SU-DHL-6 (cell line): ENCODE measurements at regions not wholly inside any gene's neighbourhood (a gene's known extent, or its start where the extent isn't known, plus 50 kb on each side); places are given as distances from the start of the nearest gene placed in this dataset.

ENCODE experiments used
- H2AFZ ChIP-seq: fragments of 200-600 bp; sonication (generic); 2 replicates; pipeline ENCODE4 v1.6.1; 2014; ENCODE audit warnings: low read depth, mild to moderate bottlenecking, moderate library complexity, mixed read lengths, antibody characterized with exemption, low read length; ENCODE audit not compliant: severe bottlenecking
- H3F3A ChIP-seq: fragments of 200-600 bp; shearing (Covaris generic); 2 replicates; pipeline ENCODE4 v1.6.0; 2016; ENCODE audit warnings: antibody characterized with exemption, mild to moderate bottlenecking; ENCODE audit not compliant: insufficient read depth
- H3K27ac ChIP-seq: fragments of 200-600 bp; sonication (generic); 2 replicates; pipeline ENCODE4 v1.5.1; 2016; ENCODE audit warnings: low read depth, mild to moderate bottlenecking, low read length, moderate library complexity, mixed read lengths
- H3K27me3 ChIP-seq: fragments of 200-600 bp; sonication (generic), shearing (Covaris generic); 2 replicates; pipeline ENCODE4 v1.6.0; 2014; ENCODE audit warnings: mild to moderate bottlenecking, low read length
- H3K36me3 ChIP-seq: fragments of 200-600 bp; sonication (generic); 2 replicates; pipeline ENCODE4 v1.6.1; 2014; ENCODE audit warnings: mild to moderate bottlenecking, low read length, mixed read lengths
- H3K4me2 ChIP-seq: fragments of 300-600, 200-600 bp; shearing (Covaris generic), sonication (generic); 2 replicates; pipeline ENCODE4 v1.6.0; 2014; ENCODE audit warnings: low read length, low read depth, mild to moderate bottlenecking; ENCODE audit not compliant: poor library complexity, severe bottlenecking
- H3K4me3 ChIP-seq: fragments of 200-600 bp; sonication (generic); 2 replicates; pipeline ENCODE4 v1.5.1; 2014; ENCODE audit warnings: antibody characterized with exemption, low read length, mild to moderate bottlenecking, mixed read lengths; ENCODE audit not compliant: insufficient read depth, poor library complexity, severe bottlenecking
- H3K79me2 ChIP-seq: fragments of 200-600 bp; sonication (generic); 2 replicates; pipeline ENCODE4 v1.6.1; 2014; ENCODE audit warnings: mild to moderate bottlenecking, low read length, moderate library complexity; ENCODE audit not compliant: insufficient read depth
- H3K9ac ChIP-seq: fragments of 200-600 bp; sonication (generic); 2 replicates; pipeline ENCODE4 v1.7.0; 2014; ENCODE audit warnings: mild to moderate bottlenecking, low read length
- H3K9me2 ChIP-seq: fragments of 200-600 bp; sonication (generic); replicated peaks from 2 replicates; pipeline ENCODE4 v1.6.1; 2014; ENCODE audit warnings: low read length; ENCODE audit not compliant: insufficient read depth
- H3K9me3 ChIP-seq: fragments of 200-600 bp; sonication (generic); 2 replicates; pipeline ENCODE4 v1.6.1; 2014; ENCODE audit warnings: low read length, mixed read lengths; ENCODE audit not compliant: insufficient read depth
- H4K20me1 ChIP-seq: fragments of 200-600 bp; sonication (generic); 2 replicates; pipeline ENCODE4 v1.6.1; 2014; ENCODE audit warnings: low read depth, mild to moderate bottlenecking, antibody characterized with exemption, low read length, moderate library complexity, mixed read lengths
- EZH2phosphoT487 ChIP-seq: fragments of 200-600 bp; sonication (generic), shearing (Covaris generic); conservative IDR thresholded peaks from 2 replicates; pipeline ENCODE4 v1.6.1; 2018; ENCODE audit warnings: mild to moderate bottlenecking, antibody characterized with exemption, low read length, moderate library complexity, mixed read lengths
- TF ChIP-seq, protein P1 (sequence below): fragments of 200-600 bp; sonication (generic); IDR thresholded peaks from one replicate; pipeline ENCODE4 v1.5.1; 2017; ENCODE audit warnings: antibody characterized with exemption, mild to moderate bottlenecking, low read length, moderate library complexity; ENCODE audit not compliant: insufficient read depth, poor library complexity, severe bottlenecking

DNA sequence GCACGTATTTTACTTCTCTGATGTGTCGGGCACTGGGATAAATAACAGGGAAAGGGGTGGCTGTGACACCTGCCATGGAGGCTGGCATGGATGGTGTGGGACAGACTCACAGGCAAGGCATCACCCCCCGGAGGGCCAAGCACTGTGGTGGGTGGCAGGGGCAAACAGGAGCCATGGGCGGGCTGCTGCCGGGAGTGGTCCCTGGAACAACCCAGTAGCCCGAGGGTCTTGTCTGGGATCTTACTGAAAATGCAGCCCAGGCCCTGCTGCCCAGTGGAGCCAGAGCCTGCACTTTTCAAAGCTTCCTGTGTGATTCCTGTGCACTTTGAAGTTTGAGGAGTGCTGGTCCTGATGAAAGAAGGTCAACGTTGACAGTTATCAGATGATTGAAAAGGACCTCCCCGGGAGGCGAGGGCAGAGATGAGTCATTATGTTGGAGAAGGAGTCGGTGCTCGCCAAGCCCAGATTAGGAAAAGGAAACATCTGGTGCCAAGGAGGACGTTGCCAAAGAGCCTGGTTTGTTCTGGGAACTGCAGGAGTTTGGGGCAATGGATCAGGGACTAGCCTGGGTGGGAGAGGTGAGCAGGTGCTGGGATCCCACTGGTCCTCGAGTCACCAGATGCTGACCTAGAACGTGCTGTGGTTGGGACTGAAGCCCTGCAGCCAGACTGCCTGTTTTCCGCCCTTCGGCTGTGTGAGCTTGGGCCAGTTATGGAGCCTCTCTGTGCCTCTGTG, 130.0 kb upstream of the GGTLC1 start:
- no peak for TF ChIP-seq EZH2phosphoT487
- no peak overlapping the region for H3K4me3 ChIP-seq
- H4K20me1 ChIP-seq, result no peaks in the 10 kb centered on the region
- H3K9me2 ChIP-seq, result no peaks in the 10 kb centered on the region
- H3K9ac ChIP-seq, result no peak overlapping the region
- no peaks in the 10 kb centered on the region for H3K9me3 ChIP-seq
- no peak overlapping the region for H2AFZ ChIP-seq
- H3F3A ChIP-seq, result no peaks in the 10 kb centered on the region
- no peak overlapping the region for H3K27ac ChIP-seq
- no peaks in the 10 kb centered on the region for H3K27me3 ChIP-seq
- H3K36me3 ChIP-seq, result no peaks in the 10 kb centered on the region
- no peaks in the 10 kb centered on the region for H3K79me2 ChIP-seq
- H3K4me2 ChIP-seq, result no peak overlapping the region

DNA sequence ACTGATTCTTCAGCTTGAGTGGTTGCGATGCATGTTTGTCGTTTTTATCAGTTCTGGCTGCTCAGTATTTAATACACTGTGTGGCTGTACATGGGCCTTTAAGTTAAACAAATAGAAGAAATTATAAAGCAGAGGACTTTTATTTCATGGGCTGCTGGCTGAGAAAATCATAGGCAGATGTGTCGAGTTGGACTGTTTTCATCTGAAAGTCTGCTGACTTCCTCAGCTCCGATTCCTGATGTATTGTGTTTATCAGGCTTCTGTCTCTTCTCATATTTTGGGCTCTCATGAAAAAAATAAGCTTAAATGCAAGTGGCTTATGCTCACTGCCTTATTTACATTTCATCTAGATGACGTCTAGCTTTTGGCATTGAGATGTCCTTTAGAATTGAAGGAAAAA, 129.5 kb upstream of the GGTLC1 start:
- Histone ChIP-seq H3F3A (no peaks in the 10 kb centered on the region), H3K27ac (no peak overlapping the region), H3K9me3 (no peaks in the 10 kb centered on the region), H4K20me1 (no peaks in the 10 kb centered on the region), H3K79me2 (no peaks in the 10 kb centered on the region), H3K9me2 (no peaks in the 10 kb centered on the region), H3K4me3 (no peak overlapping the region), H3K9ac (no peak overlapping the region), H3K27me3 (no peaks in the 10 kb centered on the region), H3K4me2 (no peak overlapping the region), H3K36me3 (no peaks in the 10 kb centered on the region), H2AFZ (no peak overlapping the region)
- TF ChIP-seq, protein P1, sequence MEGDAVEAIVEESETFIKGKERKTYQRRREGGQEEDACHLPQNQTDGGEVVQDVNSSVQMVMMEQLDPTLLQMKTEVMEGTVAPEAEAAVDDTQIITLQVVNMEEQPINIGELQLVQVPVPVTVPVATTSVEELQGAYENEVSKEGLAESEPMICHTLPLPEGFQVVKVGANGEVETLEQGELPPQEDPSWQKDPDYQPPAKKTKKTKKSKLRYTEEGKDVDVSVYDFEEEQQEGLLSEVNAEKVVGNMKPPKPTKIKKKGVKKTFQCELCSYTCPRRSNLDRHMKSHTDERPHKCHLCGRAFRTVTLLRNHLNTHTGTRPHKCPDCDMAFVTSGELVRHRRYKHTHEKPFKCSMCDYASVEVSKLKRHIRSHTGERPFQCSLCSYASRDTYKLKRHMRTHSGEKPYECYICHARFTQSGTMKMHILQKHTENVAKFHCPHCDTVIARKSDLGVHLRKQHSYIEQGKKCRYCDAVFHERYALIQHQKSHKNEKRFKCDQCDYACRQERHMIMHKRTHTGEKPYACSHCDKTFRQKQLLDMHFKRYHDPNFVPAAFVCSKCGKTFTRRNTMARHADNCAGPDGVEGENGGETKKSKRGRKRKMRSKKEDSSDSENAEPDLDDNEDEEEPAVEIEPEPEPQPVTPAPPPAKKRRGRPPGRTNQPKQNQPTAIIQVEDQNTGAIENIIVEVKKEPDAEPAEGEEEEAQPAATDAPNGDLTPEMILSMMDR, result no peak
- TF ChIP-seq EZH2phosphoT487, result no peak

DNA sequence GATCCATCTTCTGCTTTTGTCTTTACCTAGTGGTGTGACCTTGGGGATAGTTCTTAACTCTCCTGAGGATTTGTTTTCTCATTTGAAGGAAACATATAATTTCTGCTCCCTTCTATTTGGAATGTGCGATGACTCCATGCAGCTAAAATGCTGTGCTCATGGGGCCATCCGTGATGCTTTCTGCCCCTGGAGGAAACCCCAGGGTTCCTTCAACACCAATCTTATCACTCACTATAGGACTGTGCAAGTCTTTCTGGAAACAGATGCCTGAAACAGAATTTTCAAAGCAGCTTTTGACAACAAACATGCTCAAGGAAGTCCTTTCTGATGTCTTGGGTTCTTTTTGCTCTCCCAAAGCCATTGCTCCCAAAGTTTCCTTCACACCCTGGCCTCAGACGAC, 128.8 kb upstream of the GGTLC1 start:
- H3K27ac ChIP-seq, result no peak overlapping the region
- no peaks in the 10 kb centered on the region for H3K9me3 ChIP-seq
- H3K36me3 ChIP-seq, result no peaks in the 10 kb centered on the region
- no peaks in the 10 kb centered on the region for H3K79me2 ChIP-seq
- H3K4me2 ChIP-seq, result no peak overlapping the region
- H3K9ac ChIP-seq, result no peak overlapping the region
- H3K27me3 ChIP-seq, result no peaks in the 10 kb centered on the region
- no peaks in the 10 kb centered on the region for H3F3A ChIP-seq
- H3K4me3 ChIP-seq, result no peak overlapping the region
- no peaks in the 10 kb centered on the region for H4K20me1 ChIP-seq
- TF ChIP-seq, protein P1, result no peak
- TF ChIP-seq EZH2phosphoT487, result no peak
- H3K9me2 ChIP-seq, result no peaks in the 10 kb centered on the region
- no peak overlapping the region for H2AFZ ChIP-seq

DNA sequence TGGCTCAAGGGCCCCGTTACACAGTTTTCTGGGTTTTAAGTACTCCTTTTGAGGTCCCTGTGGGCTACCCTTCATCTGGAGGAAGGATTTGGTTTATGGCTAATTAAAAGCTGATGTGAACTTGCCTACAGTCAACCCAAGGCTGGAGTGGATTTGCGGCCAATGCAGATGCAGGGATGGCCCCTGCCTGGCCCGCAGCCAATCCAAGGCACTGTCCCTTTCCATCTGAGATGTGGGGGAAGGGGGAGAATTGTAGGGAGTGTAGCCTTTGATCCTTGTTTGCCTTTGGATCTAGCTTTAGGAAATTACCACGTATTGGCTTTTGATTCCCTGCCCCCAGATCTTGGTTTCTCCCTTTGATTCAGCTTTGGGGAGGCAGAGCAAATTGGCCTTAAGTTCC, 128.0 kb upstream of the GGTLC1 start:
- no peak for TF ChIP-seq EZH2phosphoT487
- TF ChIP-seq, protein P1, result no peak
- Histone ChIP-seq H4K20me1 (no peaks in the 10 kb centered on the region), H3F3A (no peaks in the 10 kb centered on the region), H3K4me3 (no peak overlapping the region), H3K4me2 (no peak overlapping the region), H2AFZ (no peak overlapping the region), H3K9me2 (no peaks in the 10 kb centered on the region), H3K9ac (no peak overlapping the region), H3K27ac (no peak overlapping the region), H3K27me3 (no peaks in the 10 kb centered on the region), H3K36me3 (no peaks in the 10 kb centered on the region), H3K9me3 (no peaks in the 10 kb centered on the region), H3K79me2 (no peaks in the 10 kb centered on the region)
